Caki2 (cell line): ENCODE measurements at regions not wholly inside any gene's neighbourhood (a gene's known extent, or its start where the extent isn't known, plus 50 kb on each side); places are given as distances from the start of the nearest gene placed in this dataset.

ENCODE experiments used
- DNase-seq: peaks from one replicate; pipeline ENCODE4 v3.0.0-alpha.2; 2015; ENCODE audit warnings: low read depth
- in situ Hi-C: cut with HindIII; loops from 2 replicates; pipeline ENCODE4 v1.10.0; 2016; ENCODE audit warnings: low sequenced_read_pairs, low pct_unique_long_range_greater_than_20kb, mixed read lengths

- no peak for DNase-seq
- in situ Hi-C loops, result no loop called here
Observed at GRCh38 chr4:138039010-138039409, 203.1 kb downstream of the SLC7A11 start.

- DNase-seq, result no peak
- in situ Hi-C loops, result no loop called here
Observed at GRCh38 chr4:138037696-138038095, 204.5 kb downstream of the SLC7A11 start.

GRCh38 chr4:138035781-138036258 lies 206.3 kb downstream of the SLC7A11 start:
- DNase-seq, result peak; percentile 43
- in situ Hi-C loops, result no loop called here

- no peak for DNase-seq
- in situ Hi-C loops, result no loop called here
Observed at GRCh38 chr4:138034871-138035270, 207.3 kb downstream of the SLC7A11 start.

- in situ Hi-C loops, result no loop called here
- DNase-seq, result no peak
Observed at GRCh38 chr4:138032222-138032621, 209.9 kb downstream of the SLC7A11 start.

GRCh38 chr4:138030375-138030774 lies 211.8 kb downstream of the SLC7A11 start:
- no peak for DNase-seq

GRCh38 chr4:138028923-138029322 lies 213.2 kb downstream of the SLC7A11 start:
- DNase-seq, result no peak
- in situ Hi-C loops, result no loop called here

More at GRCh38 chr4:138030375-138030774, 211.8 kb downstream of the SLC7A11 start:
- in situ Hi-C loops, result no loop called here

- in situ Hi-C loops, result no loop called here
- DNase-seq, result no peak
Observed at GRCh38 chr4:138021139-138021830, 220.9 kb downstream of the SLC7A11 start.

- no peak for DNase-seq
- in situ Hi-C loops, result no loop called here
Observed at GRCh38 chr4:138014590-138015288, 227.4 kb downstream of the SLC7A11 start.

GRCh38 chr4:138013625-138014024 lies 228.5 kb downstream of the SLC7A11 start:
- no peak for DNase-seq
- in situ Hi-C loops, result no loop called here

GRCh38 chr4:138010639-138011038 lies 231.5 kb downstream of the SLC7A11 start:
- in situ Hi-C loops, result no loop called here

GRCh38 chr4:138007572-138007971 lies 234.6 kb downstream of the SLC7A11 start:
- in situ Hi-C loops, result no loop called here
- DNase-seq, result no peak

More at GRCh38 chr4:138010639-138011038, 231.5 kb downstream of the SLC7A11 start:
- DNase-seq, result no peak

- DNase-seq, result no peak
- in situ Hi-C loops, result no loop called here
Observed at GRCh38 chr4:138005486-138005885, 236.7 kb downstream of the SLC7A11 start.

- in situ Hi-C loops, result no loop called here
- DNase-seq, result no peak
Observed at GRCh38 chr4:138003248-138003647, 238.9 kb downstream of the SLC7A11 start.

- no peak for DNase-seq
- in situ Hi-C loops, result no loop called here
Observed at GRCh38 chr4:137998666-137999429, 243.3 kb downstream of the SLC7A11 start.

- in situ Hi-C loops, result no loop called here
- no peak for DNase-seq
Observed at GRCh38 chr4:137997496-137997895, 244.7 kb downstream of the SLC7A11 start.

- no peak for DNase-seq
- in situ Hi-C loops, result no loop called here
Observed at GRCh38 chr4:137994853-137995252, 247.3 kb downstream of the SLC7A11 start.

GRCh38 chr4:137993232-137993631 lies 248.9 kb downstream of the SLC7A11 start:
- in situ Hi-C loops, result no loop called here
- no peak for DNase-seq

GRCh38 chr4:137981277-137981676 lies 260.9 kb downstream of the SLC7A11 start:
- no peak for DNase-seq
- in situ Hi-C loops, result no loop called here
